Choroid plexus epithelial cell (primary cell): ENCODE measurements at regions not wholly inside any gene's neighbourhood (a gene's known extent, or its start where the extent isn't known, plus 50 kb on each side); places are given as distances from the start of the nearest gene placed in this dataset.
A peak's percentile ranks its signal among the peaks of the same experiment; 100 is the strongest.

Experiments
- DNase-seq: peaks from one replicate; pipeline ENCODE4 v3.0.0-alpha.2; 2010; ENCODE audit warnings: low read depth
- H3K4me3 ChIP-seq: 2 replicates; pipeline ENCODE4 v1.5.1; 2011; ENCODE audit warnings: low read depth, mild to moderate bottlenecking, control low read depth, low read length, moderate library complexity
- CTCF ChIP-seq: conservative IDR thresholded peaks from 2 replicates; pipeline ENCODE4 v1.5.1; 2011; ENCODE audit warnings: low read depth, mild to moderate bottlenecking, control low read depth, inconsistent platforms, low read length, moderate library complexity

DNA sequence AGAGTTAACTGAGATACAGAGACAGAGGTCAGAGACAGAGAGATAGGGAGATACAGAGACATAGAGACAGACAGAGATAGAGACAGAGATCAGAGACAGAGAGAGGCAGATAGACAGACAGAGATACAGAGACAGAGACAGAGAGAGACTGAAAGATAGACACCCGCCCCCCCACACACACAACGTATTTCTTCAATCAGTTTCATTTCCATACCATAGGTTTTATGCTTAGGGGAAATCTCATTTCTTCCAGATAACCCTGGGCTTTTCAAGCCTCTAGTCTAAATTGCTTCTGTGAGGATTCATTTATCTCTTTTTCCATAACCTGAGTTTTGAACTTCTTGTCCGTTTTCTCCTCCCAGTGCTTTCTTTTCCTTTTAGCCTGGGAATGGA lies 94.6 kb downstream of the CD8B2 start:
- H3K4me3 ChIP-seq, result peak overlapping the region; percentile 51
- DNase-seq, result no peak
- TF ChIP-seq CTCF, result no peak

DNA sequence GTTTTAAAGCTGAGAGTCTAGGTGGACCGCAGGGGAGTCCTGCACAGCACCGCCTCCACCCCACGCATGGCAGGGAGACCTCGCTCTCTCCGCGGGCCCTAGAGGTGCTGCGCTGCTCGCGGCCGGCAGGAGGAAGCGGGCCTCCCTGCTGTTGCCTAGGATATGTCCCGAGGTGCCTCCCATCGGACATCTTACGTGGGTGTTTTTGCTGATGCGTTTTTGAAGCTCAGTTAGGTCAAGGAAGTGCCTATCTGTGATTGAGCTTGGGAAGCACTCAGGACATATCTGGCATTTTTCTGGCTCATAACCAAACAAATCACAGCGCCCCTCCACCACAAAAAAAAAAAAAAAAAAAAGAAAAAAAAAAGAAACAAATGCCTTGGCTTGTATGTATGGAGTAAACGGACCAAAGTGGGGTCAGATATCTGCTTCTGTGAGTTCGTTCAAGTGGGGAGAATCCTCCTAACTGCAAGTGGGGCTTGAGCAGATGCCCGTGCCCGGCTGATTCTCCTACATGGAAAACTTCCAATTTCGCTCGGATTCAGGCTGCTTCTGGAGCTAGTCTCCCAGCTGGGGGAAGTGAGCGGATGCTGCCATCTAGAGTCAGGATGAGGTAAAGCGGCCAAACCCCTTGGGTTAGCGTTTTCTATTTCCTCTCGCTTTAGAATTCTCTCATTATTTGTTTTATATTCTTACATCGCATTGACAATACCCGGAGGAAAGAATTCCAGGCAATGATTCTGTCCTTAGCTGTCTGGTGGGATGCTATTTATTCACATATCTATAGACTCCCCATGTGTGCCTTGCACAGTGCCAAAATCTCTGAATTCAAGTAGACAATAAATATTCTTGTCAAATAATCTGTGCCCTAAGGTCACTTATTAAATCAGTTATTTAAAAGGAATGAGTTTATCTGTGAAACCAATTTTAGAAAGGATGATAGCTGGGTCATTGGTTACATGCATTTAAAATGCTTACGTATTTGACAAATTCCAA lies 95.3 kb downstream of the CD8B2 start:
- DNase-seq, result peak; percentile 87
- peak; percentile 97 for TF ChIP-seq CTCF
- H3K4me3 ChIP-seq, result peak overlapping the region; percentile 51

DNA sequence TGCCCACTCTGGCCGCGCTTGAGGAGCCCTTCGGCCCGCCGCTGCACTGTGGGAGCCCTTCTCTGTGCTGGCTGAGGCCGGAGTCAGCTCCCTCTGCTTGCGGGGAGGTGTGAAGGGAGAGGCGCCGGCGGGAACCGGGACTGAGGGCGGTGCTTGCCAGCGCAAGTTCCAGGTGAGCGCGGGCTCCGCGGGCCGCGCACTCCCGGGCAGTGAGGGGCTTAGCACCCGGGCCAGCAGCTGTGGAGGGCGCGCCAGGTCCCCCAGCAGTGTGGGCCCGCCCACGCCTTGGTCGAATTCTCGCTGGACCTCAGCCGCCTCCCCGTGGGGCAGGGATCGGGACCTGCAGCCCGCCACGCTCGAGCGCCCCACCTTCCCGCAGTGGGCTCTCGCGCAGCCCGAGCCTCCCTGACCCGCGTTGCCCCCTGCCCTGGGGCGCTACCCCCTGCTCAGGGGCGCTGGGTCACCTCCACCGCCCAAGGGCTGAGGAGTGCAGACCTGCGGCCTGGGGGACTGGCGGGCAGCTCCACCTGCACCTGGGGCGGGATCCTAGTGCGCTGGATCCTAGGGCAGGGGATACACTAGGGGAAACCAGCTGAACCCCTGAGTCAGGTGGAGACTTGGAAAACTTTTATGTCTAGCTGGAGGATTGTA lies 97.3 kb downstream of the CD8B2 start:
- H3K4me3 ChIP-seq, result no peak overlapping the region
- no peak for TF ChIP-seq CTCF
- no peak for DNase-seq

- TF ChIP-seq CTCF, result peak; percentile 45
- no peak overlapping the region for H3K4me3 ChIP-seq
- DNase-seq, result peak; percentile 13
Measured at GRCh38 chr2:106596844-106597243, 109.7 kb downstream of the CD8B2 start.

- no peak for TF ChIP-seq CTCF
Measured at GRCh38 chr2:106599540-106599939, 112.4 kb downstream of the CD8B2 start.

DNA sequence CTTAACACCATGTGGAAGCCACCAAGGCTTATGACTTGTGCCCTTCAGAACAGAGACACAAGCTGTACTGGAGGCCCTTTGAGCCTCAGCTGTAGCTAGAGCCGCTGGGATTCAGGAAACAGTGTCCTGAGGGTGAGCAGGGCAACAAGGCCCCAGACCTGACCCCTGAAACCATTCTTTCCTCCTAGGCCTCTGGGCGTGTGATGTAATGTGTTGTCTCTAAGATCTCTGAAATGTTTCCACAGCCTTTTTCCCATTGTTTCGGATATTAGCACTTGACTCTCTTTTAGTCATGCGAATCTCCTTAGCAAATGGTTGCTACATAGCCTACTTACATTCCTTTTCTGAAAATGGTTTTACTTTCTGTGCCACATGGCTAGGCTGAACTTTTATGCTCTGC lies 114.9 kb downstream of the CD8B2 start:
- no peak for DNase-seq
- no peak overlapping the region for H3K4me3 ChIP-seq
- no peak for TF ChIP-seq CTCF

More at GRCh38 chr2:106599540-106599939, 112.4 kb downstream of the CD8B2 start:
- H3K4me3 ChIP-seq, result no peak overlapping the region
- no peak for DNase-seq
